RKO (cell line): ENCODE measurements at regions not wholly inside any gene's neighbourhood (a gene's known extent, or its start where the extent isn't known, plus 50 kb on each side); places are given as distances from the start of the nearest gene placed in this dataset.
A peak's percentile ranks its signal among the peaks of the same experiment; 100 is the strongest.

Source experiments
- DNase-seq: peaks from one replicate; pipeline ENCODE4 v3.0.0-alpha.2; 2016; ENCODE audit warnings: low spot score

DNA sequence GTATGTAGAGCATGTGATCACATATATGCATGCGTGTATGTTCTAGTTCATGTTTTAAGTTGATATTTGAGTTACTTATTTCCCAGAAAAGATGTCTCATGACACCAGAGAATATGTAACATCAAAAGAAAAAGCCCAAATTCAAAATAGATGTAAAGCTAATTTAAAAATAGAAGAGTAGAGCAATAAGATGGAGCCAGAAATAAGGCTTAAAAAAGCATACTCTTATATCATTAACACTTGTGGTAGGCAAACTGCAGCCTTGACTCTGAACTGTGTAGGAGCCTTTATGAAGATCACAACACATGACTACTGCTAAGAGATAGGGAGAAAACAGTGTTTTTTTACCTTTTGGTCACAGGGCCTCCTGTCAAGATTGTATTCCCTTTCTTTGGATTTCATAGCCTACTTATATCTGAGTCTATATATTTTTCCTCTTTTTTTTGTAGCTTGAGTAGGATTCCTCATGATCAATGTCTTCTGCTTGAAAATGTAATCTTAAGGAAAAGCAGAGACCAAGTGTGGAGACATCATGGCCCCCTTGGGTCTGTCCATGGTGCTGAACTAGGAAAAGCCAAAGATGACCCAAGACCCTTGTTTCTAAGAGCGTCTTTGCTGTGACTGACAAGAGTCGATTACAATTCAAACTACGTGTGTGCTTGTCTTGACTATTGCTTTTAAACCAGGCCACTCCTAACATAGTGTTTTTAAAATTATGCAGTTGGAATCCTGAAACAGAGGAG, 390.4 kb downstream of the SHISA9 start:
- peak; percentile 14 for DNase-seq

DNA sequence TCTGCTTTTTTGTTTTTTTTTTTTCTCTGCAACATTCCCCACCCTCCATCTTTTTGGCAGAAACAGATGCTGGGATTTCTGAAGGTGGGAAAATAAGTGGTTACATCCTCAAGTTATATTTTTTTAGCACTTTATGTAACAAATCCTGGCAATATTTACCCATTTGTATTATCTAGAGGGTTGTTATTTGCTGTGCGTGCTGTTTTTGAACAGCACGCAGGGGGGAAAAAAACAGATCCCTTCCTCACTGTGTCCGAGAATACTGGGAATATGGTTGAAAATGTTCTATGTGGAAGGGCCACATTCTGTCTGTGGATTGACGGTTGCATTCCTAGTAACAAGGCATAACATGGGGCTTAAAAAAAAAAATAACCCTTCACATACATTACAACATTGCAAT, 394.8 kb downstream of the SHISA9 start:
- DNase-seq = no peak

DNA sequence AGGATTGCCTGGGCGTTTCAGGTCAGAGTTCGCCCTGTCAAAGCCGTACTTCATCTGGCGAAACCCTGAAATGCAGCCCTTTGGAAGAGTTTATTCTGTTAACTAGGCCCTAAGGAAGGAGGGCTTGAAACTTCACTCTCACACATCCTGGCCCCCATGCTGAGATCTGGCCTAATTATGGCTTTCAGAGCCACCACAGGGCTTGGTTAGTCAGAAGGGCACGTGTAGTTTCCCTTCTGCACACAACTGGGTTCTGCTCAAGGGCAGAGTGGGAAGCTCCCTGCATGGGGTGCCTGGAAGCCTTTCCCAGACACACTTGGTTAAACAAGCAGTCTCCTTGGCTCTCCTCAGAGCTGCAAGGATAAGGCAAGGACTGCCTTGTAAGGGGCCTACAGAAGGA, 397.3 kb downstream of the SHISA9 start:
- DNase-seq = no peak

DNA sequence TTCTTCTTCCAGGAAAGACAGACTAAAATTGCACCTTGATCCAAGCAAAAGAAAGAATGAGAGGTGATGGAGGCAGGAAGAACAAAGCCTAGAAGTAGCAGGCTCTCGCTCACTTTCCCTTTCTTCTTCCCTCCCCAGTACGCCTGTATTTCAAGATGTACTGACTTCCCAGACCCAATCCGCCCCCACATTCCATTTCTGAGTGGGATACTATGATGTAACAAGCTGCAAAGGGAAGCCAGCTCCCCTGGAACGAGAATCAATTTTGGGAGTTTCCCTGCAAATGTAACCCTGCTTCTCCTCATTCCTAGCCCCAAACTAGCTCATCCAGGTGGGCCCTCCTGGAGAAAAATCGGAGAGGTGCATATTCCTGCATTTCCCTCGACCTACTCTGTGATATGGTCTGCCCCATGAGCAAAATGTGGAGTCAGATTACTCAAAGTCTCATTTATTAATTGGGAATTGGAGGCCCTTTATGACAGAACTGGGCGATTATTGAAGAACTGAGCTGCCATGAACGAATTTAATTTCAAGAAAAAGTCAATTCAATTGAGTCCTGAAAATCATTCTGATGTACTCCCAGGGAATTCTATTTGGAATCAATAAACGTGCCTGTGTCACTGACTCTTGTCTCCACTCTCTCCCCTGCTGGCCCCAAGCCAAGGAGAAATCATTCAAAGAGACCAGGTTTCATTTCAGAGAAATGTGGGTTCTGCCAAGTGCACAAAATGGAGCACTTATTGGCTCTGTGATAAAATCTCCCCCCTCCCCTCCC, 398.9 kb downstream of the SHISA9 start:
- DNase-seq = no peak

DNA sequence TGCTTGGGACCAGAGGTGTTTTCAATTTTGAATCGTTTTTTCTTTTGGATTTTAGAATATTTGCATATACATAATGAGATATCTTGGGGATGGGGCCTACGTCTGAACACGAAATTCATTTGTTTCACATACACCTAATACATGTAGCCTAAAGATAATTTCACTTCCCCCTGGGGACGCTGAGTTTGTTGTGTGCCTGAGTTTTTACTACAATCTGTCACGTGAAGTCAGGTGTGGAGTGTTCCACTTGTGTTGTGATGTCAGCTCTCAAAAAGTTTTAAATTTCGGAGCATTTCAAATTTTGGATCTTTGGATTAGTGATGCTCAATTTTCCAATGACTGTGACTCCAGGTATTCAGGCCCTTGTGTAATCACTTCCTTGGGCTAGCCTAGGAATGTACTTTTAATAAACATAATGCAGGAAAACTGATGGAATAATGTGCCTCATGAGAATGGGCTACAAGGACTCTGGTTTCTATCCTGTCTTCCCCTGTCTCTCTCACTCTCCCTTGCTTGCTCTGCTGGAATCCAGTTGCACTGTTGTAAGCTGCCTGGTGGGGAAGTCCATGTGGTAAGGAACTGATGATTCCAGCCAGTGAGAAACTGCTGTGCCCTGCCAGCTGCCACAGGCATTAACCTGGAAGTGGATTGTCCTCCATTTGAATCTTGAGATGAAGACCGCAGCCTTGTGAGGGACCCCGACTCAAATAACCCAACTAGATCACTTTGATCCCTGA, 403.8 kb downstream of the SHISA9 start:
- DNase-seq = no peak

DNA sequence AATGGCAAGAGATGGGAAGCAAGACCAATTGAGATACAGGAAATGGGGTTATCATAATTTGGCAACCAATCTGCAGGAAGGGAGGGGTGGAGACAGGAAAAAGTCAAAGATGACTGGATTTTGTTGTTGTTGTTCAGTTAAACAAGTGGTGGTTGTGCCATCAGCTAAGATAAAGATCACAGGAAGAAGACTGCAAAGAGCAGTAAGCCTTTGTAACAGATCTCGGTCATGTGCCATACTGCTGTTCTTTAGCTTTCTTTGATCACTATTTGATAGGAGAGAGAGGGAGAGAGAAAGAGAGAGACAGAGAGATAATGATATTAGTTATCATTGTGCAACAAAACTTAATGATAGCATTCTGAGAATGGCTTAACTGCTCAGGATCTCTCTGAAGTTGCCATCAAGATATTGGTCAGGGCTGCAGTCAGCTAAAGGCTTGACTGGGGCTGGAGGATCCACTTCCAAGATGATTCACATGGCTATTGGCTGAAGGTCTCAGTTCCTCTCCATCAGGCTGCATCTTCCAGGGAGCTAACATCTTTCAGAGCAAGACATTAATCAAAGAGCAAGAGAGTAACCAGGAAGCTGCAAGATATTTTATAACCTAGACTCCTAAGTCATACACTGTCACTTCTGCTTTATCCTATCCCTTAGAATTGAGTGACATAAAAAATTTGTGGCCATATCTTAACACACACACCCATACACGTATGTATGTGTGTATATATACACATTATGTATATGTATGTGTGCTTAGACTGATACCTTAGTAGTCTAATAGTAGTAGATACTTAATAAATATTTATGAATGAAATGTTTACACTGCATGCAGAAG, 405.0 kb downstream of the SHISA9 start:
- DNase-seq = no peak

DNA sequence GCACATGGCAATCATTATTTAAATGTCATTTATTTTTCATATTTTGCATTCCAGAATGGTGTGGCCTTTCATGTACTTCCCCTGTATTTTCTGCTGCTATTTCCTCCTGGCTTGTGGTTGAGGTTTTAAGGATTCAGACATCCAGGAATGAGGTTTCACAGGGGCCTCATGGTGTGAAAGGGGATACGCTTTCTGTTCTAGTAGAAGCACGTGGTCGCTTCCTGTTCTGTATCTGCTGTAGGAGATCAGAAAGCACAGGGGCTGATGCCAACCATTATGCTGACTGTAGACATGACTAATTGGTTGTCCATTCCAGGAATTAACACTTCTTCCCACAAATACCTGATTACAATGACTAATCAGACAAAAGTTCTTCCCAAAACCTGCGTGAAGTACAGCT, 405.9 kb downstream of the SHISA9 start:
- peak; percentile 45 for DNase-seq

DNA sequence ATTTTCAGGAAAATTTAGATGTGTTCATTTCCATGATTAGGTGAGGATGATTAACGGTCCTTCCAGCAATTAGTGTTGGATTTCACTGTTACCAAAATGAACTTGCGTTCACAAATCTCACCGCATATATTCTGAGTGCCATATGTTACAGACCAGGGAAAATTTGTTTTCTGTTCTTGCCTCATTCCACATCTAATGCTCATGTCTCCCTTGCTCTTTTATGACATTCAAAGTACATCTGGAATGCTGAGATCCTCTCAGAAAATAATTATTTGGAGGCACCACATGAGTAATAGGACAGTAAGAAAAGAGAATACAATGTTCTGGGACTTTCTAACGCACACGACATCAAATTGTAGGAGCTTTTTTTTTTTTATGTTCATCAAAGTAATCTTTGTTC, 406.5 kb downstream of the SHISA9 start:
- DNase-seq = no peak

DNA sequence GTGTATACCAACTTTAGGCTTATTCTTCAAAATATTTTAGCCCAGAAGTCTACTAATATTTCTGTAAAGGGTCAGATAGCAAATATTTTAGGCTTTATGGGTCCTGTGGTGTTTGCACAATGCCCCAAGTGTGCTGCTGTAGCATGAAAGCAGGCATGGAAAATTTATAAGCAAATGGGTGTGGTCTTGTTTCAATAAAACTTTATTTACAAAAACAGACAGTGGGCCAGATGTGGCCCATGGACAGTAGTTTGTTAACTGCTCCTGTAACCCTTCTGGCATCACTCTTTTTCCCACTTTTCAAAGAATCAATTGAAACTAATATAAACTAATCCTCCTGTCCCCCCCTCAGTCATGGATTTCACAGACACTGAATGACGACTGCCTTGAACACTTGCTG, 410.7 kb downstream of the SHISA9 start:
- no peak for DNase-seq

DNA sequence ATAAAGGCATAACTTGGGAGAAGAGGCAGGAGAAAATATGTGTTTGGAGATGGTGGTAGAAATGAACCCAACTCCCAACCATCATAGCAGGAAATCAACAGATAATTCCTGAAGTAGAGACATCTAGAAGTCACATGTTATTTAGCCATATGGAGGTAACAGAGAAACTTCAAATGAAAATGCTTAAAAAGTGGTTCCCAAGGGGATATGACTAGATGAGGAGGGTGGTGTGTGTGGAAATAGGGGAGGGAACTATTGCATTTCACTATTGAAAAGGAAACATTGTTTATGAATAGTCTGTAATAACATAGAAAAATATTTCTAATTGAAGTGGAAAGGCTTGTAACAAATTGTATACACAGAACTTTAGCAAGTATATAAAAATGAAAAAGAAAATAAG, 412.0 kb downstream of the SHISA9 start:
- no peak for DNase-seq

DNA sequence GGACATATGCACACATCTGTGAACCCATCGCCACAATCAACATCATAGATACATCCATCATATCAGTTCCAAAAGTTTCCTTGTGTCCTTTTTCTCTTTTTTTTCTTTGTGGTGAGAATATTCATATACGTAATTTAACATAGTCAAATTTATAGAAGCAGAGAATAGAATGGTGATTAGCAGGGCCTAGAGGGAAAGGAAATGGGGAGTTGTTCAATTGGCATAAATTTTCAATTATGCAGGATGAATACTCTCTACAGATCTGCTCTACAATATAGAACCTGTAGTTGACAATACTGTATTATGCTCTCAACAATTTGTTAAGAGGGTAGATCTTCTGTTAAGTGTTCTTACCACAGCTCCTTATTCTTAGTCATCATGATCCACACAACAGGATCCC, 413.2 kb downstream of the SHISA9 start:
- no peak for DNase-seq

DNA sequence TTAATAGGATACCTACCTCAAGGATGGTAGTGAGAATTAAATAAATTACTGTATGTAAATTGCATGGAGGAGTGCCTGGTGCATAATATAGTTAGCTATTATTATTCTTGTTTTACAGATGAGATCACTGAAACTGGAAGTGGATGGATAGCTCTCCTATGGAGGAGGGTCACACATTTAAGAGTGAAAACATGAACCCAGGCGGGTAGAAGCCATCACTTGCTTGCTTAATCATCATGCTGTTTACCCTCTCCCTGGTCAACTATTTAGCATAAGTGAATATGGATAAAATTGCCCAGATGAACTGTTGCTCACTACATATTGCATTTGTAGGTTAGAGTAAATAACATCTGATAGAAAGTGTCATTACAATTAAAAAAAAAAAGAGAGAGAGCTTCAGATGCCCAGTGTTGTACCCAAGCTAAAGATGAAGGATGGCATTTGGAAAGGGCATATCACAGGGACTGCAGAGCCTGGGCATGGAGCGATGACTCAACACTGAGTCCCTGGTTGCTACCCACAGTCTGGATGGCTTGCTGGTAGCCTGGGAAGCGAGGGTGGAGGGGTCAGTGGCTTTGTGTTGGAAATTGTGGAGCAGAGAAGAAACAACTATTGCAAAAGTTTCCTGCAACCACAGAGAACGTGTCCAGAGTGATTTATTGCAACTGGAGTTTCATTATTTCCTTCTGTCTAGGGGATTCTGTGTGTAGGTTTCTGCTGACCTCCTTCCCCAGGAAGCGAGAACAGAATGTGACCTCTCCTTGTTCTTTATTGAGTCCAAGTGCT, 414.4 kb downstream of the SHISA9 start:
- no peak for DNase-seq

DNA sequence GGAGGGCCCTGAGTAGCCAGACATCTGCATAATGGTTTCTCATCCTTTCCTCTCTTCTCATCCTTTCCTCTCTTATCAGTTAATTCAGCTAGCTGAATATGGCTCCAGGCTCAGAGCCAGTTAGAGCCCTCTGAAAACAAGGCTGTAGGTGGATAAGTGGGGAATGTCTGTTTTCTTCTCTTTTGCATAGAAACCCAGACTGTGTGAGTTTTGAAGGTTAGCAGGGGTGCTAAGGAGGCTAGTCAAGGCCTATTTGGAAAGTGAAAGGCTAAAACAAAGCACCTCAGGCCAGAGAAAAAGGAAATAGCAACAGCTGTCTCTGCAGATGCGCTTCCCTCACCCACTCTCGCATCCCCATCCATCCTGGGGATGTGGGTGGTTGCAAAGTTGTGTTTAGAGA, 420.9 kb downstream of the SHISA9 start:
- DNase-seq = no peak

DNA sequence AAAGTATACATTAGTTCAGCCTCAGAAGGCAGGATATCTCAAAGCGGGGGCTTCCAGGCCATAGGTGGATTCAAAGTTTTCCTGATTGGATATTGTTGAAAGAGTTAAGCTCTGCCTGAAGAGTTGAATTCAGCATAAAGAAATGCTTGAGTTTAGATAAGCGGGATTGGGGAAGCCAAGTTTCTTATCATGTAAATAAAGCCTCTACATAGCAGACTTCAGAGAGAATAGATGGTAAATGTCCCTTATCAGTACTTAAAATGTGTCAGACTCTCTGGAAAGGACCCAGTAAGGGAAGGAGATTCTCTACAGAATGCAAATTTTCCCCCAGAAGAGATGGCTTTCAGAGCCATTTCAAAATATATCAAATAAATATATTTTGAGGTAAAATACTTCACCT, 423.5 kb downstream of the SHISA9 start:
- DNase-seq = no peak

DNA sequence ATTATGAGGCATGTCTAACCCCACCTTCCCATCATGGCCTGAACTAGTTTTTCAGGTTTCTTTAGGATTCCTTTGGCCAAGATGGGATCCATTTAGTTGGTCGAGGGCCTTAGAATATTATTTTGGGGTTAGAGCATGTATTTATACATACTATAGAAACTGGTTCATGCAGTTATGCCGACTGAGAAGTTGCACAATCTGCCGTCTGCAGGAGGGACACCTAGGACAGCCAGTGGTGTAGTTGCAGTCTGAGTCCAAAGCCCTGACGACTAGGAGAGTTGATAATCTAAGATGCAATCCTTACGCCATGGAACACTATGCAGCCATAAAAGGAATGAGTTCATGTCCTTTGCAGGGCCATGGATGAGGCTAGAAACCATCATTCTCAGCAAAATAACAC, 424.0 kb downstream of the SHISA9 start:
- no peak for DNase-seq

DNA sequence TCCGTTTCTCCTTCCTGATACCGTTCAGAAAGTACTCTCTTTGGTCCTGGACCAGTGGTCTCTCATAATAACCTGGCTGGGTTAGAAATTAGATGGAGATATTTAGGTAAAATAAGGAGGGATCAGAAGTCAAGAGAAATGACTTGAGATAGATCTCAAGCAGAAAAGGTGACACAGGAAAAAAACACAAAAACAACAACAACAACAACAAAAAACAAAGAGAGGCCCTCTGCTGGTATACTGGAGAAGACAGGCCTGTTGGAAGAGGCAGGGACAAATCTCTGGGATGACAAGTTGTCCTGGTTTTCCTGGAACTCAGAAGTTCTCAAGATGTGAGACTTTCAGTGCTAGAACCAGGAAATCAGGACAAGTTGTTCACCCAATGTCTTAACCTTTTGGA, 430.5 kb downstream of the SHISA9 start:
- DNase-seq = no peak

DNA sequence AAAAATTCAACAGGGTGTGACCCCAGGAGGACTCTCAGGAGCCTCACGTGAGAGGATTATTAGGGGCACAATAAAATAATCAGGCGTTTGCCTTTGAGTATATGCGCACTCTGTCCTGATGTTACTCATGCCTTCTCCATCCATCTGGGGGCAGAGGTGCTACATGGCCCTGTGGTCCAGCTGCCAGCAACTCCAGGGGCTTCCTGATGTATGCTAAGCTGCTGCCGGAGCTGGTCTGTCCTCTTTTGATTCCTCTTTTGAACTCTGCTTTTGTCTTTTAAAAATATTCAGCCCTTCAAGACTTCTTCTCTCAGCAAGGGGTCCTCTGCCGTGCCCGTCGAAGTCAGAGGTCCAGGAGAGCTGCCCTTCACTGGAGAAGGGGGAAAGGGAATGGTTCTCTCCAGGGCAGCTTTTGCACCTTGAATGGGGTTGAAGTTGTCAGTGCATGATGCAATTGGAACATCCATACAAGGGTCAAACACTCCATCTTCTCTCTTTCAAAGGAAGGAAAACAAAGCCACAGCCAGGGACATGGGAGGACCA, 431.4 kb downstream of the SHISA9 start:
- DNase-seq = no peak

DNA sequence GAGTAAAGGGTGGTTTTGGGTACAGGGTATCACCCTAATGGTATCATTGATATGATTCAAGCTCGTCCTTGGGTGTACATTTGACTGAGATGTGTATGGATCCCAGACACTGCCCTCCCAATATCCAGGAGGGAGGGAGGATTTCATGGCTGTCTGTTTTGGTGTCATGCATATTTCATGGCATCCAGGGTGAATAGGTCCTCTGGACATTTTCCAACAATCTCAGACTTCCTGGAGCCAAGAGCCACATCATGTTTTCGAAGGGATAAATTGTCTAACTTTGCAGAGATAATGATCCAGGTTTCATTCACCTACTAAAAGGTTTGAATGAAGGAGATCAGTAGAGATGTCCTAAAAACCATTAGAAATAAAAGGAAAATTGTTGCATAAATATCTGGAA, 431.9 kb downstream of the SHISA9 start:
- DNase-seq = no peak

DNA sequence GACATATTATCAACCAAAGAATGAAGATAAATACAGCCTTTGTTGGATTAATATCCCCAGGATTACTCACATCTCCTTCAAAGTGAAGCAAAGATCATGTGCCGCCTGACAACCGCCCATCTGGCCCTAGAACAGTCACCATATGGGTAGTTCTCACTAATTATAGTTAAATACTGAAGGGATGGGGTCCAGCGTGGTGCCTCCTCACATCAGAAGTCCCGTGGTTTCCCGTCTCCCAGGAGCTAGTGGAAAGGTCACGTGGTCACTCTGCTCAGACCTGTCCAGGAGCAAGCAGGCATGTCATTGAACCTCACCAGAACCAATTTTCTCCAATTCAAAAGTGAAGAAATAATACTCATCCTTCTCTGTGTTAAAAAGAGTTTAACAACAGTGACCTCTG, 434.5 kb downstream of the SHISA9 start:
- no peak for DNase-seq

DNA sequence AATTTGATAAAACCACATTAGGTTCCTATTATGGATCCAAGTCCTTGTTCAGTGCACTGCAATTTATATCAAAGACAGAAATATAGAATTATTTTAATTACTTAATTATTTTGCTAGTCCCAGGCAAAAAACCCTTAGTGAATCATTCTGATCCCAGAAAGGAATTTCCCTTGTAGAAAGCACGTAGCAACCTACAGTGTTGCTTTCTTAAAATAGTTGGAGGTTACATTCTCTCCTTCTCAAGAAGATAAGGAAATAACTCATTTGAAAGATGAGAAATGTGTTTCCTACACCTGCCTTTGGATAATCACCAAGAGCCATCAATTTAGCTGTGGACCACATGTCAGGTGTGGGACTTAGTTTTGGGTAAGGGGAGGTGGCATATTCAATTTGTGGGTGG, 434.9 kb downstream of the SHISA9 start:
- no peak for DNase-seq
